HG03442 (cell line): ENCODE measurements at regions not wholly inside any gene's neighbourhood (a gene's known extent, or its start where the extent isn't known, plus 50 kb on each side); places are given as distances from the start of the nearest gene placed in this dataset.

Source experiments
- ATAC-seq: cut with Tn5 transposase; IDR thresholded peaks from one replicate; pipeline ENCODE4 v1.9.1; 2021; ENCODE audit warnings: mild to moderate bottlenecking, moderate library complexity; ENCODE audit not compliant: unreplicated experiment

DNA sequence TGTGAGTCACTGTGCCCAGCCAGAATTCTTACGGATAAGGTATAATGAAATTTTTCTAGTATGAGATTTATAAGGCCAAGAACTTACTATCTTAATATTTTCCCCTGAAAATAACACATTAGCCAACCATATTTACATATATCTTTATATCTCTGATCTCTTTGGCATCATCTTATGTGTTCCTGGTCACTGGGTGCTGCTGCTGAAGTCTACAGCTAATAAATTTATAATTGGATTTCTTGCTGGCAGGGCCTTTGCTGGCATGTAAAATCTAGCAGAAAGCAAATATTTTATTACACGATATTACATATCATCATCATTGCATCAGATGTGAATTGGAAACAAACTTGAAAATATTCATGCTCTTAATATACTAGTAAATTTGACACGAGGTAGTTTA is 590.7 kb downstream of the ANXA1 start:
- no peak for ATAC-seq

DNA sequence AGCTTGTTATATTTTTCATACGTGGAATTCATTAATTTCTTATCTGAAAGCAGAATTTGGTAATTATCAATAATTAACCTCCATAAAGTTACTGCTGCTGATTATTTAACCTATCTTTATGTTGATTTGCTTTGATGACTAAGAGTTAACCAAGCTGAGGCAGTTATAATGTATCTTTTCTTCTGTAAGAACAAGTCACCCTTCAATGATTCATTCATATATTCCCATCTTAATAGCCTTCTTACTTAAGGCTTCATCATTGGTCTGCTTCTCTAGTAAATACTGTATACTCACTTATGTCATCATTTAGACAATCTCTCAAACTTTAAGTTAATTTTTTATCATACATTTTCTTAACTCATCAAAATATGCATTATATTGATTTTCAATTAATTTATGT is 592.2 kb downstream of the ANXA1 start:
- no peak for ATAC-seq

GRCh38 chr9:73745598-73745997 is 593.9 kb downstream of the ANXA1 start:
- ATAC-seq, result no peak

DNA sequence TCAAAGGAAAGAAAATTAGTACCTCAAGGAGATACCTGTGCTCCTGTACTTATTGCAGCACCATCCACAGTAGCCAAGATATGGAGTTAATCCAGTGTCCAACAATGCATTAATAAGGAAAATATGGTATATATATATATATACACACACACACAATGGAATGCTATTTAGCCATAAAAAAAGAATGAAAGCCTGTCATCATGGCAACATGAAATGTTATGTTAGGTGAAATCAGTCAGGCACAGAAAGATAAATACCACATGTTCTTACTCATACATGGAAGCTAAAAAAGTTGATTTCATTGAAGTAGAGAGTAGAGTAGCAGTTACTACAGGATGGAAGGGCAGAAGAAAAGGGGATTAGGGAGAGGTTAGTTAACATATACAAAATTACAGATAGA is 601.5 kb downstream of the ANXA1 start:
- no peak for ATAC-seq

DNA sequence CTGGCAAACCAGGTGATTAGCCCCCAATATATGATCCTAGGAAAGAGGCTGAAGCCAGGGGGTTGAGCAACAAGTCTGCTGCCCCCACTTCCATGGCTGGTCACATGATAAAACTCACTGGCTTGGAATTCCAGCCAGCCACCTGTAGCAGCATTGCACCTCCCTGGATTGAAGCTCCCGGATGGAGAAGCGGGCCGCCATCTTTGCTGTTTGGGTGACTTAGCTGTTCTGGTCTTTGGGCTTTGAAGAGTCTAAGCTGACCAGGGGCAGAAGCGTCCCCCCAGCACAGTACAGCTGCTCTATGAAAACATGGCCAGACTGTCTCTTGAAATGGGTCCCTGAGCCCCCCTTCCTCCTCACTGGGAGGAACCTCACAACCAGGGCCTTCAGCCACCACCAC is 610.2 kb downstream of the ANXA1 start:
- no peak for ATAC-seq

GRCh38 chr9:73773896-73774295 is 622.2 kb downstream of the ANXA1 start:
- ATAC-seq, result no peak

DNA sequence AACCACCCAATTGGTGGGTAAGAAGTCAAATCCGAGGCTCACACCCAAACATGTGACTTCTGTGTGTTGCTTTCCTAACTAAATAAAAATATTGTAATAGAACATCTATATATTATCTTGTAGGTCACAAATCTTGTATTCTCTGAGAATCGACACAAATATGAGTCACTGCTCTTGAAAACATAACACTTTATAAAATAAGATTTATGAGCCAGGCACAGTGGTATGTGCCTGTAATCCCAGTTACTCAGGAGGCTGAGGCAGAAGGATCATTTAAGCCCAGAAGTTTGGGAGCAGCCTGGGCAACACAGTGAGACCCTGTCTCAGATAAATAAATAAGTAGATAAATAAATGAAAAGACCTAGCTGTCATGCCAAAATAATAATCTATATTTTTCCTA is 624.1 kb downstream of the ANXA1 start:
- no peak for ATAC-seq

GRCh38 chr9:73780916-73781315 is 629.3 kb downstream of the ANXA1 start:
- no peak for ATAC-seq

DNA sequence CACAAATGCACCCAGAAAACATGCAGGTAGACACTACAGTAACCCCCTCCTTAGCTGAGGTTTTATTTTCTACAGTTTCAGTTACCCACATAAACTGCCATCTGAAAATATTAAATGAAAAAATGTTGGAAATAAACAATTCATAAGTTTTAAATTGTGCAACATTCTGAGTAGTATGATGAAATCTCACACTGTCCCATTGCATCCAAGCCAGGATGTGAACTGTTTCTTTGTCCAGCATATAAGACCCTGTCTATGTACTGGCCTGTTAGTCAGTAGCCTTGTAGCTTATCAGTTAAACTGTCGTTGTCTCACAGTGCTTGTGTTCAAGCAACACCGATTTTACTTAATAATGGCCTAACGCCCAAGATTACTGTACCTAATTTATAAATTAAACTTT is 630.5 kb downstream of the ANXA1 start:
- no peak for ATAC-seq

GRCh38 chr9:73799446-73799845 is 647.8 kb downstream of the ANXA1 start:
- ATAC-seq, result no peak

DNA sequence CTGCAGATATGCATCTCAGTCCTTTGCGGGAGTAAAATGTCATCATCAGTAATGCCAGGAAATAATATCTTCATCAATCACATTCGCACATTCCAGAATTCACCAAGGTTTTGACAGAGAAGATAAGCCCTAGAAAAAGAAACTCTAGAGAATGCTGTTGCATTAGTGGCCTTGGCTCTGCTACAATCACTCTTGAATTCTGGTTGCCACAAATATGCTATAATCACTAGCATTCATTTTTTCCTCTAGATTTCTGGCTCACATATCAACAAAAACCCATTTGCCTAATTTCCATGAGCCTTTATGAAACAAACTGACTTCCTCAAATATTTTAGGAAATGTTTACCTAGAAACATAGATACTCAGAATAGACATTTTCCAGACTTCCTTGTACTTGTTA is 653.4 kb downstream of the ANXA1 start:
- ATAC-seq, result no peak

GRCh38 chr9:73805853-73806458 is 654.3 kb downstream of the ANXA1 start:
- ATAC-seq, result no peak

- ATAC-seq, result no peak
Observed at GRCh38 chr9:73806876-73807275, 655.2 kb downstream of the ANXA1 start.

GRCh38 chr9:73807952-73808351 is 656.3 kb downstream of the ANXA1 start:
- no peak for ATAC-seq

GRCh38 chr9:73810585-73811215 is 659.0 kb downstream of the ANXA1 start:
- ATAC-seq, result no peak

DNA sequence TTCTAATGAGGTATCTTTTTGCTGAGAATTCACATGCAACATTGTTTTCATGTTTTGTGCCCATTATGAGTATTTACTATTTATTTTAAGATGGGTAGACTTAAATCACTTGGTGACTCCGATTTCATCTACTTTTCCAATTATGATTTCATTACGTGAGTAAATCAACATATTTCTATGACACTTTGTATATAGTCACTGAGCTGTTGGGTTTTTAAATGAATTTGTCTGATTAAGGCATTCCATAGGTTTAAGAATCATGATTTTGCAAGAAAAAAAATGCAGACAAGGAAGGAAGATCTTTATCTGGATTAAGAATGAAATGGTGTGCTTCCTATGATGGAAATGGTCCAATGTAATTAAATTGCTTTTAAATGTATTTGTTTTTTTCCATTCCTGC is 661.9 kb downstream of the ANXA1 start:
- no peak for ATAC-seq

GRCh38 chr9:73816905-73817304 is 665.2 kb downstream of the ANXA1 start:
- no peak for ATAC-seq

DNA sequence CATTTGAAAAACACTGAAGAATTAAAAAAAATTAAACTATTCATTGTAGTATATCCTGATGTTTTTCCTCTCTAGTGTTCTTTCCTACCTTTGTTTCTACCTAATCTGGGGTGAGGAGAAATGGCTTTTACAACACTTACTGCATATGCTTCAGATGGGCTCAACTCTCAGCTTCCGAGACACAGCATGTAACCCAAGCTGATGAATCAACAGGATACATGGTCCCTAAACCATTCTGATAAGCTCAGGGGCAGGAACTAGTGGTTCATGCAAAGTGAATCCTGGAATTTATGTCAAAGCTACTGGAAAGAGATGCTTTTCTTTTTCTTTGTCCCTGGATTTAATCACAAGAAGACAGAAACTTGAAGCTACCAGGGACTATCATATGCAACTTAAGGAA is 672.5 kb upstream of the RORB start:
- ATAC-seq, result no peak

DNA sequence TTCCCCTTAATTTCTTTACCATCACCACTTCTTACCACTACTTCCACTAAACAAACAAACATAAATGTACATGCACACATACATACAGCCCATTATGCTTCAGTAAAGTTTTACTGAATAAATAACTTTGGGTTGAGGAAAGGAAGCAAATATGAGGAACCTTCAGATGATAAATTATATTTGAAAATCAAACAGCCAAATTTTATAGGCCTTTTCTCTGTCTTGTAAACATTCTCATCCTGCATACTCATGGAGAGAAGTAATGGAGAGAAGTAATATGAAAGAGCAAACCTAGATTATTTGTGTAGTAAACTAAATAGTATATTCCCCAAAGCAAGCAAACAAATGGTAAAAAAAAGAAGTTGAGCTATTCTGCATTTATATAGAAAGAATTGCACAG is 658.3 kb upstream of the RORB start:
- no peak for ATAC-seq

- ATAC-seq, result no peak
Observed at GRCh38 chr9:73839471-73839870, 657.7 kb upstream of the RORB start.

- no peak for ATAC-seq
Observed at GRCh38 chr9:73841018-73841417, 656.1 kb upstream of the RORB start.

DNA sequence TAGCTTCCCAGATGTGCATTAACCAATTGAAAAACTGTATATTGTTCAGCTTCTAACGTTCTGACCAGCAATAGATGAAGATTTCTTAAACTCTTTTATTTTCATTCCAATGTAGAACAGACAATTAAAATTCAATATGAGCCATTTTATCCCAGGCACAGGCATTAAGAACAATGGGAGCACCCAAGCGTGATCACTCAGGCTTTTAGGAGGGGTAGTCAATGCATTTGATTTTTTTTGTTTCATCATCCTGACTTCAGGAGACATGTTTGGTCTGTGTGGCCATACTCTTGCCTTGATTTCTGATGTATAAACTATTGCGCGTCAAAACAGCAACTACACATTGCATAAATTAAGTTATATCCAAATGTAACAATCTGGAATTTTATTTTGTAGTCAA is 653.0 kb upstream of the RORB start:
- ATAC-seq, result no peak

DNA sequence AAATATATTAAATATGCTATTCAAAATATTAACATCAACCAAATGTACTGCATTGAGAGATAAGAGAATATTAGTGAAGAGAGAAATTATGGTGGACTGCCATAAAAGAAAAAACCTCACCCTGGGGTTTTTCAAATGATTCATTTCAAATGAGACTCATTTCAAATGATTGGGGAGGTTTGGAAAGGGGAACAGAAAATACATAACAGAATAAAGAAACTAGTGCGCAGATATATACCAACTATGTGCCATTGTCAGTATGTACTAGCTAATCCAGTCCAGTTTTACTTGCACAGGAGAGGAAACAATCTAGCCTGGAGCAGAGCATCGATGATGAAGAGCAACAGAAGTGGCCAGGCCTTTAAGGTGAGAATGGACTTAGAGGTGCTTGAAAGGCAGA is 651.6 kb upstream of the RORB start:
- peak; percentile 96 for ATAC-seq
